DMS53 (cell line): ENCODE measurements at regions not wholly inside any gene's neighbourhood (a gene's known extent, or its start where the extent isn't known, plus 50 kb on each side); places are given as distances from the start of the nearest gene placed in this dataset.
"Not testable (repeated sequence)": the region's sequence is repeated elsewhere in the genome, so short reads cannot be mapped to it uniquely, and the experiment has no call there.

ENCODE experiments used
- DNase-seq: peaks from one replicate; lab custom pipeline; 2025; lab: John Stamatoyannopoulos, UW

DNA sequence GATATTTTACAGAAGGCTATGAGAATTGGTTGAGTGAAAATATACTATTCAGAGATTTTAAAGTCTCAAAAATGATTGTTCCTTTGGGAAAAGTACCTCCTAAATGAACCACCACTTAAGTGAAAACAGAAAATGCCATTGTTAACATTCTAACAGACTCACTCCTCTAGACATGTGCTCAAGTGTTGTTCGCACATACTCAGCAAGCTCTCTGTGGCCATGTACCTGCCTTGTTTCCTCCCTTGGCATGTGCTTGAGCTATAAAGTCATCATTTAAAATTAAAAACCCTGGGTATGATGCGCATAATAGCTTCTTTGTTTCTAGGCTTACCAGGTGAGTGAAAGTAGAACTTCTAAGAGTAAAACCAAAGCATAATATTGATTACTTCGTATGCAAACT is 343.2 kb upstream of the VRK2 start:
- no peak for DNase-seq

DNA sequence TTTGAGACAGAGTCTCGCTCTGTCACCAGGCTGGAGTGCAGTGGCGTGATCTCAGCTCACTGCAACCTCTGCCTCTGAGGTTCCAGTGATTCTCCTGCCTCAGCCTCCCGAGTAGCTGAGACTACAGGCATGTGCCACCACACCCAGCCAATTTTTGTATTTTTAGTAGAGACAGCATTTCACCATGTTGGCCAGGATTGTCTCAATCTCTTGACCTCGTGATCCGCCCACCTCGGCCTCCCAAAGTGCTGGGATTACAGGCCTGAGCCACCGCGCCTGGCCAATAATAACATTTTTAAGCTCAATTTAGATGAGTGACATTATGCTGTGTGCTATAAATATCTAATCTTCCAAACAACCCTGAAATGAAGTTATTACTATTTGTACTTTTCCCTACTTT is 338.8 kb upstream of the VRK2 start:
- not testable (repeated sequence) for DNase-seq

DNA sequence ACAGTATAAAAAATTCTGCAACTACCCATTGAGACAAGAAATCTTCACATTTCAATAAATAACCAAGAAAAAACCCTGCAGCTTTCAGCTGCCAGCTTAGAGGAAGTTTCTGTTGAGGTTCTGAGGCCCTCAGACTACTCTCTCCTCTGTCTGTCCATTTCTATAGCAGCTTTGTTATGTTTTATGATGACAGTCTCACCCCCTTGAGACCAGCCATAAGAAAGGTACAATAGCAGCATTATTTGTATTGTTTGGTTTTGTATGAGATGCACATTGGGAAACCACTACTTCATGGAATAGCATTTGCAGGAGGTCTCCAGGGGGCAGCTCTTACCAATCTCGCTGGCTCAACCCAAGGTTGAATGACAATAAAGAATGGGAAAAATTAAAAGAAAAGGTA is 334.6 kb upstream of the VRK2 start:
- DNase-seq = no peak

DNA sequence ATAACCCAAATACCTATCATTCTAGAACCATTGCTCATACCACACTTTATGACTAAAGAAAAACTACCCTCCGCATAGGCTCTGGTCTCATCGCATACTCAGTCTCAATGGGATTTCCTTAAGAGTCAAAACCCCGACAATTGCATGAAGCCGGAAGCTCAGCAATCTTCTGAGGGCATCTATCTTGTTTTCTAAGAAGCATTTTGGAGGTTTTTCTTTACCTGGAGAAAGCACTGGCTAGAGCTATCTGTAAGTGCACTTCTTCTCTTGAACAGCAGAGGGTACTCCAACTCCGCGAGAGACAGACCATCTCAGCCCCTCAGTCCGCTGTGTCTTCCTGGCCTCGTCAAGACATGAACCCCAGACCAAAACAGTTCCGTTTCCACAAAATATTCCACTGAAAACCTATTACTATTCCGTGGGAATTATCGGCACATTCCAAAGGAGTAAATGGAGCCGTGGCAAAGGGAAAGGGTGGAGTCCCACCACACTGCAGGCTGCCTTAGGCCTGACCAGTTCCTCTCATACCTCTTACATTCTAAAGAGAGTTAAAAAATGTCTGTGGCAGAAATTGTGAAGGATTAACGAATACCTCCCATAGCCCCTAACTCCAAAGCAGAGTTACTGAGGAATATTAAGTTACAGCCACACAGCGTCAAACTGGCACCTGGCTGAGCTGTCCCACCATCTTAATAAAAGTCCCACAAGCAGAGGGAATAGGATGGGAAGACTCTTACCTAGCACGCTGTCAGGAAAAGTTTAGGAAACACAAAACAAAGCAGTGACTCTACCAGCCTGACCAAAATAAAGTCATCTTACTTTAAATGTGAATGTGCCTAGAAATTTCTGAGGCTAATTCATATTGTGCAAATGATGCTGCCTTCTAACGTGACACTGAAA is 325.6 kb upstream of the VRK2 start:
- DNase-seq = peak; percentile 78

DNA sequence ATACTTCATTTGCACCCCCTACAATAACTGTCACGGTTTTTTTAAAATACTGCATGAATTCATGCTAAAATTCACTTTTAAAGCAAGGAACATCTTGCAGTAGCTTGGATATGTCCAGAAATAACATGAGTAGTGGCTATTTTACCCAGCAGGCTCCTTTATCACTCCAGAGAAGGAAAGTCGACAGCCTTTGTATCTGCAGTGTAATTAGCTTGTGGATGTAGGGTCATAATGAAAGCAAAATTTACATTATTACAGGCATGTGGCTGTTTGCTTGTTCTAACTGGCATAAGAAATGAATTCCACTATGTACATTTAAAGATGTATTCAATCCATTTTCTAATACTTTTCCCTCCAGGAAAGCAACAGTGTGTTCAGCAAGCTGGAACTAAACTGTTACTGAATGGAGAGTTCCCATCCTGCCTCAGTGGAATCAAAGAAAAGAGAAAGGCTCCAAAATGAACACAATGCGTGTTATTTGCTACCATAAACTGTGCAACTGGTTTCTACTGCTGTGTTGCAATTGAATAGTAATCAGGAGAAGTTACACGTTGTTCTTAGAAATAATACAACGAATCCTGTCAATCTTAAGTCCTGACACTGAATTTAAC is 321.2 kb upstream of the VRK2 start:
- no peak for DNase-seq

DNA sequence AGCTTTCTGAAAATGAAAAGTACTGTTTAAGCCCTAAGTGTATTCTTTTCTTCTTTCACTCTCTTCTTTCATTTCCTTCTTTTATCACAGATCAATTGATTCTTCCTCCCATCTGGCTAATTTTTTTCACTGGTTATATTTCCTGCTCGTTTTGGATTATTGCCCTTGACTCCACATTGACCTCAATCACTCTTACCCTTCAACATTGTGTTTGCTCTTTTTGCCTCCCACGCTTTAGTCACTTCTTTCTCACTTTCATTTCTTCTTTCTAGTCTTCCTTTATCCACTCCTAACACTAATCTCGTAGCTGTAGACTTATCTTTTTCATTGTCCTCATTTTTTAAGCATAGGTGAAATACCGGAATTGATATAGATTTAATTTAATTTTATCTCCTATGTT is 320.3 kb upstream of the VRK2 start:
- no peak for DNase-seq

DNA sequence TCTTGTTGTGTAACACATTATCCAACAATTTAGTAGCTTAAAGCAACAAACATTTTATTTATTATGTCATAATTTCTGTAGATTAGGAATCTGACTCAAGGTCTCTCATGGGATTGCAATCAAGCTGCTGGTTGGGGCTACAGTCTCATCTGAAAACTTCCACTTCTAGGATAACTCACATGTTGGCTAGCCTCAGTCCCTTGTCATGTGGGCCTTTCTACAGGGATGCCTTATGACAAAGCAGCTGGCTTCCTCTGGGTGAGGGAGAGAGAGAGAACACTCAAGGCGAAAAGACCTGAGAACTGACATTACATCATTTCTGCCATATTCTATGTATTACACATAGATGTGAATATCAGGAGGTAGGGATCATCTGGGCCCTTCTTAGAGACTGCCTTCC is 317.9 kb upstream of the VRK2 start:
- peak; percentile 3 for DNase-seq

DNA sequence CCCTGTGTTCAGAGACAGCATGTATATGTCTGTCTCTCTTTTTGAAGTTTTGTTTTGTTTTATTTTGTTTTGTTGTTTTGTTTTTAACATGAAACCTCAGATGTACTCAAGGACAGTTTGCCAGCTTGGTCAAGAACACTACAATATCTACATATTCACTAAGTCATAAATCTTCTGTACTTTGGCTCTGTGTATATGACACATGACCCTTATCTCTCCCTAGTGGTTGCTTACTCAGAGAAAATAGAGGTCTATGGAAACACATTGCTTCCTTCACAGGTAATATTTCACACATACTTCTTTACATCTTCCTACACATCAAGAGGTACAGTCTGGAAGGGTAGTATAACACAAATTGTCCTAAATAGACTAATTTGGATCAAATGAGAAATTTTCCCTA is 312.6 kb upstream of the VRK2 start:
- no peak for DNase-seq

DNA sequence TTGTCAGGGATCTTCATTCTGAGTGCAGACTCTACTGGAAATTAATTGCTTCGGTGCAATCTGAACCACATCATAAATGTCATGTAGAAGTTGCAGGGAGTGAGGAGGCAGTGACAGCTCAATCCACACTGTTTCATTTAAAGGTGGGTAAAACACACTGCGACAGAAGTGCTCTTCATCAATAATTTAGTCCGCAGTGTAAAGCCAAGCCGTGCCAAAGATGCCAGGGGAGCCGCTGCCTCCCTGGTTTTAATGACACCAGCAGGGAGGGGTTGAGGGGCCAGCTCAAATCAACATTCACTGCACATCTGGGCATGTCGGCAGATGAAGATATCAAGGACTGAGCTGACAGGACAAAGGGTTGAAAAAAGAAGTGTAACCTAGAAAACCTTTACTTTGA is 305.7 kb upstream of the VRK2 start:
- no peak for DNase-seq

DNA sequence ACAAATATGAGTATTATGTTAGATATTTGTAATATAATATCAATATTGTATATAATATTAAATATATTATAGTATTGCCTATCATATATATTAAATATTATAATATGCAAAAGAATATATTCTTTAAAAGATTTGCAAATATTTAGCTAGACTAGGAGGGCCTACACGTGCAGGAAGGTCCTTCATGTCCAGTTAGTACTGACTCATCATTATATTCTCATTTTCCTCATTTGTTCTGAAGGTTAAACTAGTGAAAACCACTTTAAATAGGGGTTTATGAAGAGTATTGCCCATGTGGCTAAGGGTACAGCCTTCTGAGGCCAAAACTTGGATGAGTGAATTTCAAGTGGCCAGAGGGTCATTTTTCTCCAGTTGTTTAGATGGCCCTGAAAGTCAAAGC is 293.0 kb upstream of the VRK2 start:
- no peak for DNase-seq

DNA sequence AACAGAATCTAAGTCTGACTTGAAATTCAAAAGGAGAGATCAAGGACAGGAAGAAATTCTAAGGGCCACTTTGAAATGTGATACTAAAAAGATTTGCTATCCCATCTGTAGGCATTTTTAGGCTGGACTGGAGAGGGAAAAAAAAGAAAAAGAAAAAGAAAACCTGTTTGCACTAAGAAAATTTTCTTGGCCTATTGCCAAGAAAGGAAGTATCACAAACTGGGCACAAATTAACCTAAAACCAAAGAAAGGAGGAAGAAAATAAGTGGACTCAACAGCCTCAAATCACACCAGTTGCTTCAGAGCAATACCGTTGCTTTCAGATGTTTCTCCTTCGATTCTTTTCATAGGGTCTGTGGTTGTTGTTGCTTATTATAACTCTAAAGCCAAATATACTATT is 287.9 kb upstream of the VRK2 start:
- no peak for DNase-seq

DNA sequence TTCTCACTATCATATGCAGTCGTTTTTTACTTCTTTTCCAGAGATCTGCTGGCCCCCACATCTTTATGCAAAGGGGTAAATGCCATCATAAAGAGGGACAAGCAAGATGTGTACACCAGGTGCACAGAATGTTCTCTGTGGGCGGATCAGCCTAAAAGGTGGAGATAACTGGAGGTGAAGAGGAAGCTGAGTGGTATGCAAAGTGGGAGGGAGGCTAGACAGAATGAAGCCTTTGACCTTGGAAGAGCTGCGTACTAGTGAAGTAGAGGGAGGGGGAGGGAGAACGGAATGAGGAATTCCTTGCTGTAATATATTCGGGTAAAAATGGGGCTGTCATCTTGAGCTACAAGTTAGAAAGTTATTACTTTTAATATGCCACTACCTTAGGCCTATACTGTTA is 287.5 kb upstream of the VRK2 start:
- DNase-seq = no peak

DNA sequence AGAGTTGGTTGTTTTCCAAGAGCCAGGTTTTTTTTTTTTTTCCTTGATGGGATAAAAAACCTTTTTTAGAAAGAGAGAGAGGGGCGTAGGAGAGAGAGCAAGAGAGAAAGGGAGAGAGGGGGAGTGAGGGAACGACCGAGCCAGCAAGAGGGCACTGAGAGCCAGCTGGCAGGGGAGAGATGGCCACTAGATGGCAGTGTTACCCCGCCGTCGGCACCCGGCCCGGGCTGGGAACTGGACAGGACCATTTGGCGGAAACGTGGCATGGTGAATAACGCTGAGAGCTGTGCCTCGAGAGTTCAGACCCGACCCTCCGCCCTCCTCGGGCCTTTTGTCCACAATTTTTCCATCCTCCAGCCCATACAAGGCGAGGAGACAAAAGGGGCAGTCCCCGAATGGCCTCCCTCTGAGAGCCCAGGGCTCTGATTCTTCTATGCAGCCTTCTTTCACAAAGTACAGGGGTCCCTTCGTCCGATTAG is 286.7 kb upstream of the VRK2 start:
- peak; percentile 87 for DNase-seq

DNA sequence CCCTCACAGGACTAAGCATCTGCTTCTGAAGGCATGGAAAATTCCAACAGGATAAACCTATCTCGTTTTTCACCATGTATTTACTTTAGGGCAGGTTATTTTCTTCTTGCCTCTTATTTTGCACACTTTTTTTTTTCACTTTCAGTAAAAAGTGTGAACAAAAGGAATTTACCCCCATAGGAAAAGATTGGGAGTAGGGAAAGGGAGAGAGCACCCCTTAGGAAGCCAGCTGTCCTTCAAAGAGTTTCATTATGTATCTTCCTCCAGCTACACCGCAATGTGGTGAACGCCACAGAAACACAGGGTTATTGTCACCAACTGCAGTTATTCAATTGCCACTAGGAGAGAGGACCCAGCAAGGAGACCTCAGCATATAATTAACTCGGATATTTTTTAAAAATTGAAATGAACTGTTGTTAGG is 286.2 kb upstream of the VRK2 start:
- DNase-seq = peak; percentile 46

DNA sequence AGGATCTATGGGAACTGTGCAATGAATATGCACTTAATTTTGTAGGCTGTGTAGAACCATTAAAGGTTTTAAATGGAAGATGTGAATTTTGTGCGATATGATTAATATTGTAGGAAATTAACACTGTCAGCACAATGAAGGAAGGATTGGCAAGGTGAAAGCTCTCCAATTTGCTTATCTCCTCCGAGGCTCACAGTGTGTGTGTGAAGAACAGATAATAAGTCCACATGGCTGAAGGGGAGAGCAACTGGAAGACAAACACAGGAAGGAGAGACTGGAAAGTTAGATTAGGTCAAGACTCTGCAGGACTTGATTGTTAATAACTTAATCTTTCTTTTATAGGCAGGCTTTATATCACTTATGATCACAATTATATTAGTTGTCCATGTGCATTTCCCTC is 269.7 kb upstream of the VRK2 start:
- no peak for DNase-seq

DNA sequence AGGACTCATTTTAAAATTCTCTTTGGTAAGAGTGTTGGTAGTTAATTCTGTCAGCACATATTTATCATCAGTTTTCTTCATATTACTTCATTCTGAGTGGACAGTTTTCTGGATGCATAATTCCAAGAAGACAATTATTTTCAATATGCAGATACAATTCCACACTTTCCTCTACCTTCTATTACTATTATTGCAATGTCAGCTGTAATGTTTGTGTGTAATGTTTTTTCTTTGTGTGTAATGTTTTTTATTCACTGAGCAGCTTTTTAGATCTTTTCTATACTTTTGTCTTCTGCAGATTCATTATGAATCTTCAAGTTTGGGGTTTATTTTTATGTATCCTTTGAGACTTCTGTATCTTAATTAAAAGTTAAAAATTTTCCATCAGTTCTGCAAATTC is 264.0 kb upstream of the VRK2 start:
- DNase-seq = no peak

DNA sequence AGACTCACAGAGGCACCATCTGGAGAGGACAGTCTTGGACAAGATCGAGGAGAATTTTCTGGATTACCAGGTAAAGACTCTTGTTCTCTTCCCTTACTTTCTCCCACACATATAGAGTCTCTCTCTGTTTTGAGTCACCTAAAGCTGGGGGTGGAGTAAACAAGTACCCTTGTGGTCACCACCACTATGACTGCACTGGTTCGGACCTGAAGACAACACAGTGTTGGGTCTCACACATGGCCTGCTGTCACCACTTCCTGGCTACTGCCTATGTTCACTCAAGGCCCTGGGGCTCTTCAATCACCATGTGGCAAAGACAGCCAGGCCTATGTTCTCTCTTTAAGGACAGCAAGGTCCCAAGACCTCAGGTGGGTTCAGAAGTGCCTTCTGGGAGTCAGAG is 253.3 kb upstream of the VRK2 start:
- DNase-seq = no peak

DNA sequence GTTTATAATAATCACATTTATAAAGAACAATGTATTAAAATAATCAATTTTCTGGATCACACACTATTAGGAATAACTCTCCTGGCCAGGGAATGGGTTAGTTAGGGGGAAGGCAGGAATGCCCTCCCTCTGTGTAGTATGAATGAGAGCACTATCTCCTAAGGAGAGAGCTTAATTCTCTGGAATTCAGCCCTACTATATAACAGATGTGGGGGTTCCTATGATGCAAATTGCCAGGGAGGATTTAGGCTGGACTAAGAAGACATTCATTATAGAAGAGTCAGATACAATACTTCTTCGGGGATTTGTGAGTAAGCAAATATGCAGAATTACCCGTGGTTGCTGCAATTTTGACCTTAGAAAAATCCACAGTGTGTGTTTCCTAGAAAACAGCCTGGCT is 250.1 kb upstream of the VRK2 start:
- DNase-seq = no peak

DNA sequence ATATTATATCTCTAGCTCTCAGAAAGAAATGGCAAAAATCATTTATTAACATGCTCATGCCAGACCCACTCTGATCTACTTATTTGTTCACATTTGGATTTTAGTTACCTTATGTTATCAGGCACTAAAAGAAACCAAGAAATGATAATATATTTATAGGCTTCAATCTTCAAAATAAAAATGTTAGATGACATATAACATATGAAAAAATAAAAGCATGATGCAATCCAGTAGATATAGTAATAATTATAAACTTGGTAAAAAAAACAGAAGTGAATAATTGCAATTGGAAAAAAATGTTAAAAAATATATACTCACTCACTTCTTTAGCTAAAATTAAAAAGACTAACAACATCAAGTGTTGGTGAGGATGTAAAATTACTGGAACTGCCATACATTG is 248.3 kb upstream of the VRK2 start:
- no peak for DNase-seq

DNA sequence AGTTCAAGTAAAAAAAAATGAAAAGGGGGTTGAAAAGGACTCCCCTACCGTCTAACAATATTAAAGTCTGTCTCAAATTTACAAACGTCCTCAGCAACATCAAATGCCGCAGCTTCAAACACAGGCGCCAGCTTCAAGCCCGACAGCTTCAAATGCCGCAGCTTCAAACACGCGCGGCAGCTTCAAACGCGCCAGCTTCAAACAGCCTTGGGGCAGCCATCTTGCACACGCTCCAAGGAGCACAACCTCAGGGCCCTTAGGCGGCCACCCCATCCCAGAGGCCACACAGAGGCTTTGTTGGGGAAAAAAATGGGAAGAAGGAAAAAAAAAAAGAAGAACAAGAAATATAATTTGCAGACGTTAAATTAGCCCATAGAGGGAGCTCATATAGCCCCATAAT is 244.4 kb upstream of the VRK2 start:
- no peak for DNase-seq

DNA sequence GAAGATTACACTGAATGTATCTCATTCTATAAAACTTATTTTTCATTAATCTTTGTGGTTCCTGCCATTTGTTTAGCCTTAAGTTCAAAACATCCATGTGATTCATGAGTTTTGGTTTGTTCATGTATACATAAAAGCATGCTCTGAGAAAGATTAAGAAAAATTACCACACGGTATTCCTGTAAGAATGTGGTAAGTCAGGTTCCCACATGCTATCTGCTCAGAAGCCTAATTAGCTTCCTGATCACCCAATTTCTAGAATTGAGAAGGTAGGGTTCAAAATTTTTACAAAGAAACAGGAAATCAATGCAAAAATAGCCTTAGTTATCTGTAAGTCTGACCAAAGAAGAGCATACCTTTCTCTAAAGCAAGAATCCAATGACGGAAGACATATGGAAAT is 241.6 kb upstream of the VRK2 start:
- no peak for DNase-seq

DNA sequence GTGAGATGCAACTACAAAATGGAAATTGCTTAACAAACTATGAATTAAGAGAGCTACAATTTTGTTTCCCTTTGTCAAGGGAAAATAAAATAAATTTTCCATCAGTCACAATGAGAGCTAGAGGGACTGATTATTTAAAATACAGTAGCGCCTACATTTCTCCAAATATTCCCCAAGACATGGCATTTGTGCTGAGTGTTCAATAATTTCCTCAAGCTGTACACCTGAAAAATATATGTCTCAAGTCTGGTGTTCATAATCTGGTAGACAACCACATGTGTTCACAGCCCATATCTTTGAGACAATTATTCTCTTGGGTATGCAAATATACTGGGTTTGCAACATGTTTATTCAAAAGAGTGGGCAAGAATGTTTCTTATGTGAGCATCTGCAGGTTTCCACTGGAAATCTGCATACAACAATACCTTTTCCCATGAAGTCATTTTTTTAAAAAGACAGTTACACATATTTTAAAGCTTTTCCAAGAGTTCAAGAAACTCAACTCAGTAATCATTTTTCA is 240.1 kb upstream of the VRK2 start:
- DNase-seq = no peak

DNA sequence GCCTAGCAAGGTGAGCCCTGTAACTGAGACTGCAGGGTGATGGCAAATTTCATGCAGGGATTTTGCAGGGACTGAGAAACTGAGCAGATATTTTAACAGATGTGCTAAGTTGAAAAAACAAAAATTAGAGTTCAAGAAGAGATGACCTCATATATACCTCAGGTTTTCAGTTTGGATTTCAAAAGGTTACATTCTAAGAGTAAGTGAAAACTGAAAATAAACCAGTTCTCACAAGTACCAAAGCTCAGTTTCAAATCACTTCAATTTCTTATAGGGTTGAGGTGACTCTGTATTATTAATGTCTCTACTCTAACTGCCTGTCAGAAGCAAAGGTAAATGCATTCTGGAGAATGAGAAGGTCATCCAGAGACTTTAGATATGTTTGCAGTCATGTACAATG is 237.4 kb upstream of the VRK2 start:
- no peak for DNase-seq
